ENCODE measurements at regions not wholly inside any gene's neighbourhood (a gene's known extent, or its start where the extent isn't known, plus 50 kb on each side); places are given as distances from the start of the nearest gene placed in this dataset.

- ChIA-PET CTCF (no interaction called here), POLR2A (no interaction called here)
- Histone ChIP-seq H3K27me3 (ENCODE audit: control insufficient read depth in 1 of 2, insufficient read depth in 2 of 2, low read length in 2 of 2) (no peaks in the 10 kb centered on the region), H3K36me3 (ENCODE audit: insufficient read depth, low read length) (no peaks in the 10 kb centered on the region), H3K9me3 (ENCODE audit: control insufficient read depth in 1 of 2, insufficient read depth in 1 of 2, low read length in 2 of 2) (peaks cover 0 to 9% of the 10 kb centered on the region in 2 experiments), H3K4me3 (ENCODE audit: low read length) (no peak overlapping the region), H3K4me1 (ENCODE audit: insufficient read depth, low read length) (no peaks in the 10 kb centered on the region), H3K27ac (ENCODE audit: low read depth in 1 of 2, low read length in 2 of 2) (no peak overlapping the region)
- Mint-ChIP-seq H3K27ac (no peak overlapping the region), H3K36me3 (ENCODE audit: low read depth) (no peaks in the 10 kb centered on the region), H3K27me3 (no peaks in the 10 kb centered on the region), H3K4me1 (ENCODE audit: low read depth) (no peaks in the 10 kb centered on the region), H3K4me3 (no peak overlapping the region), H3K9me3 (peaks cover 7% of the 10 kb centered on the region)
- DNase-seq = no peak
- TF ChIP-seq CTCF (IDR thresholded peaks at IDR 0.05) = no peak
- intact Hi-C loops (cut with DNase I, micrococcal nuclease) = loop anchor here (10.0 kb wide), 1 partner anchor 65 kb away; no protein-coding TSS in a partner anchor
- no peak for ATAC-seq (ENCODE audit: poor library complexity)
Observed at GRCh38 chr15:46670258-46670657, 1035.4 kb downstream of the SQOR start.

DNA sequence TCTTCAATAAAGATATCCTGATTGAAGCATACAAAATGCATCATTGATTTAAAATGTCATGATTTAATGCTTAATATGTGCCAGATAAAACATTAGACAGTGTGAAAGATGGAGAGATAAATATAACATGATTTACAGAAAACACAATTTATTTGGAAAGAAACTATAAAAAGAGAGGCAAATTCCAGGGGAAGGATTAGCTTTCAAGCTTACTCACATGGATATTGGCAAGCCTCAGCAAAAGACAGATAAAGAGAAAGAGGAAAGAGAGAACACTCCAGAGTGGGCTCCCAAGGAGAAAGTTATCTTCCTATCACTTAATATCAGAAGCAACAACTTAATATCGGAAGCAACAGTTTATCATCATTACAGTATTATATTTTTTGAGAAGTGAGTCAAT lies 1036.5 kb downstream of the SQOR start:
- POLR2A ChIA-PET = no interaction called here
- H3K4me1 Mint-ChIP-seq (ENCODE audit: low read depth) = no peaks in the 10 kb centered on the region
- no peak overlapping the region for H3K27ac Mint-ChIP-seq
- peaks cover 7% of the 10 kb centered on the region for H3K9me3 Mint-ChIP-seq
- no peaks in the 10 kb centered on the region for H3K27me3 Mint-ChIP-seq
- ATAC-seq (ENCODE audit: poor library complexity) = no peak
- H3K36me3 Mint-ChIP-seq (ENCODE audit: low read depth) = no peaks in the 10 kb centered on the region
- Histone ChIP-seq H3K36me3 (ENCODE audit: insufficient read depth, low read length) (no peaks in the 10 kb centered on the region), H3K27me3 (ENCODE audit: control insufficient read depth in 1 of 2, insufficient read depth in 2 of 2, low read length in 2 of 2) (no peaks in the 10 kb centered on the region), H3K9me3 (ENCODE audit: control insufficient read depth in 1 of 2, insufficient read depth in 1 of 2, low read length in 2 of 2) (peaks cover 0 to 9% of the 10 kb centered on the region in 2 experiments), H3K4me3 (ENCODE audit: low read length) (no peak overlapping the region), H3K27ac (ENCODE audit: low read depth in 1 of 2, low read length in 2 of 2) (no peak overlapping the region), H3K4me1 (ENCODE audit: insufficient read depth, low read length) (no peaks in the 10 kb centered on the region)
- TF ChIP-seq CTCF (IDR thresholded peaks at IDR 0.05) = no peak
- CTCF ChIA-PET = no interaction called here
- no peak for DNase-seq
- no peak overlapping the region for H3K4me3 Mint-ChIP-seq
- intact Hi-C loops (cut with DNase I, micrococcal nuclease) = loop anchor here (10.0 kb wide), 1 partner anchor 63 kb away; no protein-coding TSS in a partner anchor

- Histone ChIP-seq H3K27ac (ENCODE audit: low read depth in 1 of 2, low read length in 2 of 2) (no peak overlapping the region), H3K4me3 (ENCODE audit: low read length) (no peak overlapping the region), H3K4me1 (ENCODE audit: insufficient read depth, low read length) (no peaks in the 10 kb centered on the region), H3K36me3 (ENCODE audit: insufficient read depth, low read length) (no peaks in the 10 kb centered on the region), H3K9me3 (ENCODE audit: control insufficient read depth in 1 of 2, insufficient read depth in 1 of 2, low read length in 2 of 2) (peaks cover 0 to 9% of the 10 kb centered on the region in 2 experiments), H3K27me3 (ENCODE audit: control insufficient read depth in 1 of 2, insufficient read depth in 2 of 2, low read length in 2 of 2) (no peaks in the 10 kb centered on the region)
- peaks cover 7% of the 10 kb centered on the region for H3K9me3 Mint-ChIP-seq
- ChIA-PET POLR2A (no interaction called here), CTCF (no interaction called here)
- TF ChIP-seq CTCF (IDR thresholded peaks at IDR 0.05) = no peak
- ATAC-seq (ENCODE audit: poor library complexity) (no peak), DNase-seq (no peak)
- H3K27ac Mint-ChIP-seq = no peak overlapping the region
- no peaks in the 10 kb centered on the region for H3K4me1 Mint-ChIP-seq (ENCODE audit: low read depth)
- no peak overlapping the region for H3K4me3 Mint-ChIP-seq
- no peaks in the 10 kb centered on the region for H3K27me3 Mint-ChIP-seq
- no peaks in the 10 kb centered on the region for H3K36me3 Mint-ChIP-seq (ENCODE audit: low read depth)
- intact Hi-C loops (cut with DNase I, micrococcal nuclease) = loop anchor here (10.0 kb wide), 1 partner anchor 63 kb away; no protein-coding TSS in a partner anchor
Observed at GRCh38 chr15:46672041-46672440, 1037.2 kb downstream of the SQOR start.

All from CD4-positive, alpha-beta T cell (primary cell).